ENCODE measurements at regions not wholly inside any gene's neighbourhood (a gene's known extent, or its start where the extent isn't known, plus 50 kb on each side); places are given as distances from the start of the nearest gene placed in this dataset.
A peak's percentile ranks its signal among the peaks of the same experiment; 100 is the strongest.

- TF ChIP-seq, protein P1, sequence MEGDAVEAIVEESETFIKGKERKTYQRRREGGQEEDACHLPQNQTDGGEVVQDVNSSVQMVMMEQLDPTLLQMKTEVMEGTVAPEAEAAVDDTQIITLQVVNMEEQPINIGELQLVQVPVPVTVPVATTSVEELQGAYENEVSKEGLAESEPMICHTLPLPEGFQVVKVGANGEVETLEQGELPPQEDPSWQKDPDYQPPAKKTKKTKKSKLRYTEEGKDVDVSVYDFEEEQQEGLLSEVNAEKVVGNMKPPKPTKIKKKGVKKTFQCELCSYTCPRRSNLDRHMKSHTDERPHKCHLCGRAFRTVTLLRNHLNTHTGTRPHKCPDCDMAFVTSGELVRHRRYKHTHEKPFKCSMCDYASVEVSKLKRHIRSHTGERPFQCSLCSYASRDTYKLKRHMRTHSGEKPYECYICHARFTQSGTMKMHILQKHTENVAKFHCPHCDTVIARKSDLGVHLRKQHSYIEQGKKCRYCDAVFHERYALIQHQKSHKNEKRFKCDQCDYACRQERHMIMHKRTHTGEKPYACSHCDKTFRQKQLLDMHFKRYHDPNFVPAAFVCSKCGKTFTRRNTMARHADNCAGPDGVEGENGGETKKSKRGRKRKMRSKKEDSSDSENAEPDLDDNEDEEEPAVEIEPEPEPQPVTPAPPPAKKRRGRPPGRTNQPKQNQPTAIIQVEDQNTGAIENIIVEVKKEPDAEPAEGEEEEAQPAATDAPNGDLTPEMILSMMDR (IDR thresholded peaks at IDR 0.05; ENCODE audit: extremely low read depth in 1 of 2, insufficient read depth in 1 of 2, low read depth in 1 of 2, low read length in 2 of 2), result peak; percentile 30 to 50
- no peak for TF ChIP-seq MAX (IDR thresholded peaks at IDR 0.05; ENCODE audit: insufficient read depth, insufficient read length)
- Histone ChIP-seq H3K4me3 (replicated peaks in 1 of 3; ENCODE audit: insufficient read depth in 1 of 3, low read depth in 1 of 3, low read length in 3 of 3) (no peak overlapping the region), H2AFZ (ENCODE audit: low read depth, low read length) (no peak overlapping the region), H3K27me3 (ENCODE audit: control insufficient read depth in 2 of 2, insufficient read depth in 2 of 2, low read length in 2 of 2) (peaks cover 0 to 3% of the 10 kb centered on the region in 2 experiments), H3K9ac (replicated peaks; ENCODE audit: extremely low read depth, insufficient read depth, low read length) (no peak overlapping the region), H3K36me3 (ENCODE audit: control insufficient read depth in 2 of 2, extremely low read depth in 1 of 2, insufficient read depth in 2 of 2, low read length in 2 of 2) (no peaks in the 10 kb centered on the region), H3K4me2 (ENCODE audit: insufficient read depth, low read length) (no peak overlapping the region), H3K9me3 (replicated peaks; ENCODE audit: control insufficient read depth, insufficient read depth, low read length) (no peaks in the 10 kb centered on the region), H4K20me1 (replicated peaks; ENCODE audit: control insufficient read depth, extremely low read depth, insufficient read depth, low read length) (no peaks in the 10 kb centered on the region), H3K9me1 (replicated peaks; ENCODE audit: control insufficient read depth, extremely low read depth, insufficient read depth, low read length) (no peaks in the 10 kb centered on the region), H3K27ac (ENCODE audit: insufficient read depth, low read depth, low read length) (no peak overlapping the region), H3K4me1 (ENCODE audit: control insufficient read depth, extremely low read depth, insufficient read depth, low read length) (no peaks in the 10 kb centered on the region), H3K79me2 (ENCODE audit: control insufficient read depth, insufficient read depth, low read length) (no peaks in the 10 kb centered on the region)
- DNase-seq (ENCODE audit: low read depth, low spot score), result peak; percentile 48
- ChIA-PET CTCF (interaction anchor here (1.0 to 1.4 kb wide), 5 partner anchors 17 to 739 kb away, joined by 3 read pairs; no protein-coding TSS in a partner anchor), POLR2A (no interaction called here)
- BruUV-seq (replicated peaks), result no TSS peak
- dilution Hi-C loops (cut with MboI; ENCODE audit: extremely low pct_ligation_motif_present, low sequenced_read_pairs) (no loop called here), intact Hi-C loops (cut with micrococcal nuclease) (no loop called here)
- FAIRE-seq, result no peak
Measured at GRCh38 chr9:126146254-126147145, 180.1 kb upstream of the MVB12B start.

Measured in endothelial cell of umbilical vein (primary cell).